HG02763 (cell line): ENCODE measurements at regions not wholly inside any gene's neighbourhood (a gene's known extent, or its start where the extent isn't known, plus 50 kb on each side); places are given as distances from the start of the nearest gene placed in this dataset.

ENCODE experiments used
- ATAC-seq: cut with Tn5 transposase; IDR thresholded peaks from one replicate; pipeline ENCODE4 v1.9.1; 2021; ENCODE audit warnings: mild to moderate bottlenecking, moderate library complexity; ENCODE audit not compliant: unreplicated experiment

GRCh38 chr2:118222672-118223421, 134.6 kb downstream of the INSIG2 start:
- ATAC-seq = no peak

GRCh38 chr2:118222273-118222594, 134.0 kb downstream of the INSIG2 start:
- ATAC-seq = no peak

- peak; percentile 53 for ATAC-seq
These were observed 133.4 kb downstream of the INSIG2 start for GRCh38 chr2:118221536-118222272.

- ATAC-seq = no peak
These were observed 131.3 kb downstream of the INSIG2 start for GRCh38 chr2:118219611-118220010.

GRCh38 chr2:118216224-118216623, 128.0 kb downstream of the INSIG2 start:
- no peak for ATAC-seq

- no peak for ATAC-seq
These were observed 121.5 kb downstream of the INSIG2 start for GRCh38 chr2:118209727-118210126.

GRCh38 chr2:118207889-118208288, 119.6 kb downstream of the INSIG2 start:
- no peak for ATAC-seq

GRCh38 chr2:118202707-118203303, 114.5 kb downstream of the INSIG2 start:
- ATAC-seq = peak; percentile 84

GRCh38 chr2:118198268-118198667, 110.0 kb downstream of the INSIG2 start:
- ATAC-seq = no peak

- ATAC-seq = no peak
These were observed 108.9 kb downstream of the INSIG2 start for GRCh38 chr2:118197011-118197675.

- ATAC-seq = no peak
These were observed 102.2 kb downstream of the INSIG2 start for GRCh38 chr2:118190474-118190873.

- no peak for ATAC-seq
These were observed 98.6 kb downstream of the INSIG2 start for GRCh38 chr2:118186858-118187254.

- ATAC-seq = peak; percentile 93
These were observed 98.0 kb downstream of the INSIG2 start for GRCh38 chr2:118186110-118186857.

- ATAC-seq = peak; percentile 72
These were observed 97.2 kb downstream of the INSIG2 start for GRCh38 chr2:118185210-118186109.

- no peak for ATAC-seq
These were observed 95.1 kb downstream of the INSIG2 start for GRCh38 chr2:118183381-118183780.

GRCh38 chr2:118179445-118179844, 91.2 kb downstream of the INSIG2 start:
- no peak for ATAC-seq

GRCh38 chr2:118177884-118178283, 89.6 kb downstream of the INSIG2 start:
- no peak for ATAC-seq

- ATAC-seq = no peak
These were observed 89.0 kb downstream of the INSIG2 start for GRCh38 chr2:118177318-118177717.

- no peak for ATAC-seq
These were observed 88.3 kb downstream of the INSIG2 start for GRCh38 chr2:118176601-118177000.

GRCh38 chr2:118171546-118171945, 83.3 kb downstream of the INSIG2 start:
- ATAC-seq = no peak
